AG08396 (cell line): ENCODE measurements at regions not wholly inside any gene's neighbourhood (a gene's known extent, or its start where the extent isn't known, plus 50 kb on each side); places are given as distances from the start of the nearest gene placed in this dataset.
"Not testable (repeated sequence)": the region's sequence is repeated elsewhere in the genome, so short reads cannot be mapped to it uniquely, and the experiment has no call there.

Experiments used
- DNase-seq: peaks from one replicate; pipeline ENCODE4 v3.0.0; 2012; ENCODE audit warnings: low spot score, mixed read lengths

DNA sequence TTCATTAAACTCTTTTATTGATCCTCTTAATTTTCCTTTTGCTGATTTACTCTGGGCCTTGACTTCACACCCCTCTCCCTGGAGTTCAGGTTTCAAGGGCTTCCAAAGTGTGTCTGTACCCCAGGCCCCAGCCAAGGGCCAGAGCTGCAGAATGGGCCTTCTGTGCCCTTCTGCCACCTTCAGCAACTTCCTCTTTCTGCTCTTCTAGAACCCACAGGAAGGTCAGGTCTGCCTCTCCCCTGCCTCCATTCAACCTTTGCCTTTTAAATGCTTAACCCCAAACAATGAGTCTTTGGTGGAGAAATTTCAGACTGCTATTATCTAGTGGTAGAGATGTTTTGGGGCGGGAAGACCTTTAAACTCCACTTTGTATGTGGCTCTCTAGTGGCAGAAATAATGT is 63.1 kb downstream of the TSN start:
- no peak for DNase-seq

DNA sequence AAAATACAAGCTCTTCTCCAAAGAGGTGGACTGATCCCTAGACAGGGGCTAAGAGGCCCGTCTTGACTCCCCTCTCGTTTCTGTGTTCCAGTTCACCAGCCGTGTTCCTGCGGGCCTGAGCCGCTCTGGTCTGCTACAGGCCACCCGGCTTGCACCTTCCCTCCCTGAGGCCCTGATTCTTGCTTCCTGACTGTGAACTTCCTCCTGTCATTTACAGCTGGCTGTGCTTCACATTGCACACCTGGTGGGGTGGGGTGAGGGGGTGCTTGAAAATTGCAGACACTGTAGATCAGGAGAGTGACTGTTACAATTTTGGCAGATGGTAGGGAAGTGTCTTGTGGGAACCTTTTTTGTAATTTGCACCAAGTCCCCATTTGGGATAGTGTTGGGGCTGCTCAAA is 64.4 kb downstream of the TSN start:
- DNase-seq, result no peak

DNA sequence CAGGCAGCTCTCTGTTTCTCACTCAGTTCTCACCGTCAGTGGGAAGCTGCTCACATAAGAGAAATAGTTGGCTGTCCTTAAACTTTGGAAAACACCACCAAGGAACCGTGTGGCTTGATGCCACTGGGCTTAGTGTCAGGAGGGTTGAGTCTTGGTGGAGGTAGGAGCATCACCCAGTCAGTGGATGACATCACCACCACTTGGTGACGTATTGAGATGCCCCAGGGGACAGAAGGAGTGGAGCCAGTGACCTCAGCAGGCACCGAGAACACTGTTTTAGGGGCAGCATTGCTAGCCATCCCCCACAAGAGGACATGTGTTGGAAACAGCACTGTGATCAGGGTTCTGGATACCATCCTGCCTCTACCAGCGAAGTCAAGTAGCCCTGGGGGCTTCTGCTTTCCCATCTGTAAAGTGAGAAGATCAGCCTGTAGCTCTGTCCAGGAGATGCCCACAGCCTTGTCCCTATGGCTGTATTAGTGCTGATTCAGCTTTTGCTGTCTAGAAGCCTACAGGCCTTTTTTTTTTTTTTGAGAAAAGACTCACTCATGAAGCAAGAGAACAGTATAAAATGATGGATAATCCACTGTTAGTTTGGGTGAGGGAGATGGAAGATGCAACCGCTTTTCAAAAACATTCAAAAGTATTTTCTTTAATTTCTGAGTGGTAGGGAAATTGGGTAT is 66.2 kb downstream of the TSN start:
- DNase-seq, result no peak

DNA sequence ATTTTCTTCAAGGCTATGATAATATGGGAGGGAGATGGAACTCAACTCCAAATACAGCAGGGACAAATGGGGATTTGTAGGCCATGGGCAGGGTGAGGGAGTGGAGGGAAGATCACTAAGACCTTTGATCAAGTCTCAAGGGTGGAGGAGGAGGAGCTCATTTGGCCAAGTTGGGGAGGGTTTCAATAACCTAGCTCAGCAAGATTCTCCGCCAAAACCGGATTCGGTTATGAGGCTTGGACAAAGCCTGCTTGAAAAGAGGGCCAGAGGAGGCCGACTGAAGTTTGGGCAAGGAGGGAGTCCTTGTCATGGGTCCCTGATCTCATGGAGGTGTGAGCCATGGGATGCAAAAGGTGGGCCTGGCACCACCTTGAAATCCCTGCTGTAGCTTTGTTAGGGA is 68.8 kb downstream of the TSN start:
- DNase-seq, result no peak

DNA sequence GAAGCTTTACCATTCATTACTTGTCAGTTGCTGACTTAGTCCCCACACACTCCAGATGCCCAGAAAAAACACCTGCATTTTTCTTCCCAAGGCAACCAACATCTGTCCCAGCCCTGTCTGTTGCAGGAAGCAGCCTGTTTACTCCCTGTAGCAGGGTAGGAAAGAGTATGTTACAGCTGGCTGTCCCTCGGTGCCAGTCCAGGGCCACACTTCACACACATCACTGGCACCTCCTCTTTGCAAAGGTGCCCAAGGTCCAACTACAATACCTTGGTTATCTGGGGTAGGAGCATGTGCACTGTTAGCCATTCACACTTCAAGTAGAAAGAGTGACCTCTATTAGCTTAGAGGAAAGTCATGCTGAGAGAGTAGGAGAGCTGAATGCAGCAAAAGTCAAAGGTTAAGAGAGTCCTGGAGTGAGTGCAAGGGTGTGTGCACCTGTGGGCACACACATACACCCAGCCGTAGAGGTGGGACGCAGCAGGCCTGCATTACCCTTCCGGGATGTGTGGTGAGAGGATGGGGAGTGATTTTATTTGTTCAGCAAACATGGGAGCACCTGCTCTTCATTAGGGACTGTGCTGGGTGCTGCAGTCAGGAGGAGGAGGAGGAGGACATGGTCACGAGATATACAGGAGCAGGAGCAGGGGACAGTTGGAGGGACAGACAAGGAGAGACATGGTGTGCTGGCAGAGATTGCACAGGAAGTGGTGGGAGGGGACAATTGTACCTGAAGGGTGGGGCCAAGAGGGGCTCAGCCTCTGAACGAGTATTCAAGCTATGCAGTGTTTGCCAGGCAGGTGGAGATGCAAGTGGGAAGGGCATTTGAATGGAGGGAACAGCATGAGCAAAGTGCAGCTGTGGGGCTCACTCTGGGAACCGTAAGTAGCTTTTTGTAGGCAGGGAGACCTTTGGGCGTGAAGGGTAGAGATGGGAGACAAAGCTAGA is 69.8 kb downstream of the TSN start:
- DNase-seq, result no peak

DNA sequence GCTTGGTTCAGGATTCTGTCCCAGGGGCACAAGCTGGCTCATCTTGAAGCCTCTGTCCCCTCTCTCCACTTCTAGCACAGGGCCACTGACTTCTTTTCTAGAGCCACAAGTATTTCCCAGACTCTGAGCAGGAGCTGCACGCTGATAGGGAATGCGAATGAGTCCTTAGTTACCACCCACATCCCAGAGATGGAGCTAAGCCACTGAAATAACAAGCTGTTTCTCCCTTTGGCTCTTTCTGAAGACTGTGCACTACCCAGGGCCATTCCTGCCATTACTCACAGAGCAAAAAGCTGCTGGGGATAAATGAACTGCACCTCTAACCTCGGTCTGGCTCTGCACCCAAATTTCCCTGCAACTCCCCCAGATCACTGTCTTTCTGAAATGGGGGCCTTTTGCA is 70.6 kb downstream of the TSN start:
- no peak for DNase-seq

DNA sequence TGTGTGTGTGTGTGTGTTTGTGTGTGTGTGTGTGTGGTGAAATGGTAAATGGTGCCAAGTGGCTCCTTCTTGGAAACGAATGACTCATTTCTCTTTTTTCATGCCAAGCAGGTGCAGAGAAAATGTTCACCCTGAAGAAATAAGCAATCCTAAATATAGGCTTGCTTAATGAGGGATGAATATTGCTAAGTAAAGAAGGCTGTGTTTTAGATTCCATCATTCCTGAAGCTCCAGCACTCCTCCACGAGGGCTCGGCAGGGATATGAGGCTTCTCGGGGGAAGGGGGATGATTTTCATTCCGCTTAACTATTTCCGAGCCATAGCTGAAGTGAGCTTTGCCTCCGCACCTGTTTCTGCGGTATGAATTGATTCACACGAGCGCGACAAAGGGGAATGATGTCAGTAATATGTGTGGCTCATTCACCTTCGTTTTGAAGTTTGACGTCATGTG is 72.9 kb downstream of the TSN start:
- no peak for DNase-seq

DNA sequence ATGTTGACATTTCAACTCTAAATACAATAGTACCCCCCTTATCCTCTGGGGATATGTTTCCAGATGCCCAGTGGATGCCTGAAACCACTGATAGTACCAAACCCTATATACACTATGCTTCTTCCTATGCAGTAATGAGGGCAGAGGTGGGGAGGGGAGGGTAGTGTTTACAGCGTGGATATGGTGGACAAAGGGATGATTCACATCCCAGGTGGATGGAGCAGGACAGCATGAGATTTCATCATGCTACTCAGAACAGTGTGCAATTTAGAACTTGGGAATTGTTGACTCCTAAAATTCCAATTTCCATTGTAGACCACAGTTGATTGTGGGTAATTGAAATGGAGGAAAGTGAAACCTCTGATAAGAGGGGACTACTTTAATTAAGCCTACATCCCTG is 75.4 kb downstream of the TSN start:
- no peak for DNase-seq

DNA sequence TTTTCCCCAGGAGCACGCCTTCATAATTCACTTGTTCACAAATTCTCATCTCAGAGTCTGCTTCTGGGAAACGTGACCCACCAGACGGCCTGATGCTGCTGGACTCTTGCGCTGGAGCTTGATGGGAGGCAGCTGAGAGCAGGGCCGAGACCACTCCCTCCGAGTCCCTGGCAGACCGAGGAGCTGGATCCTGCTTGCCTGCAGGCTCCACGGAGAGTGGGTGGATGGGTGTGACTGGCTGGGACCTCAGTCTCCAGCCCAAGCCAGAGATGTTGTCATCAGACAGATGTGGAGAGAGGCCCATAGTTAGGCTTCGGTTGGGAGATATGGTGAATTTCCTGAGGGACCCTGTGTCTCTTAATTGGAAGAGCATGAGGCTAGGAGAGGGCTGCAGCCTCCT is 76.4 kb downstream of the TSN start:
- no peak for DNase-seq

DNA sequence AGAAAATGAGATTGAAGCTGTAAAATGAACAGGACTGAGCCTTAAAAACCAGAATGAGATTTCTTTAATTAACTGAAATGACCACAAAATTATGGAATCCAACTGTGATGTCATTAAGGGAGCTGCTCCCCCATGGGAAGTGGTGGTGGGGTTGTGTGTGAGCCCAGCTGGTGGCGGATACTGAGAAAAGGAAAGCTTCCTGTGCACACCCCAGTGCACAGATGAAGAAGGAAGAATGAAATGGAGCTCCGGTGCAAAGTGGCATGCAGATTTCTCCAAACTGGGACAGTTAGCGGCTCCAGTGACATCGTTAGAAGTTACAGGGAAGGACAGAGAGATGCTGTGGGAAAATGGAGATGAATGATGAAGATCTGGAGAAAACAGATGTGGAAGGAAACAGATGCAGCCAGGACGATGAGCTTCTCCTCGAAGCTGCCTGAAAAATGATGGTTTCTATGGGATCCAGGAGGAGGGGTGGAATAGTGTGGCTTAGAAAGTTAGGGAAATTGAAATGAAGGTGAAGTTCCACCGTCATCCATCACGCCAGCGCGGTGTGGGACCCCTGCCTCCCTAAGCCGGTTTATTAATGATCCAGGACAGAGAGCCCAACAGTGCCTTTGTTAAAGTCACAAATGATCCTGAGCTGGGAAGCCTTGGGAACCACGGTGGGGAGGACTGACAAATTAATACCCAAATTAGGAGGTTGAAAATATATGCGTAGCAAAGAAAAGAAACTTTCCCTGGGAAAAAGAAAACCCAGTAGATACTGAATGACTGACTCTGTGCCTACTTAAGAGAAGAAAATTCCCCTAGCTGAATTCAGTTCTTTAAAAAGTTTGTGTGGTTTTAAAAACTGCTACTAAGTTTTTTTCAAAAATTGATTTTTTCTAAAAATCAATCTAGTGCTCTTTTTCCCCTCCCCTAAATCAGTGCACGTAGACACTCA is 77.2 kb downstream of the TSN start:
- DNase-seq, result no peak

DNA sequence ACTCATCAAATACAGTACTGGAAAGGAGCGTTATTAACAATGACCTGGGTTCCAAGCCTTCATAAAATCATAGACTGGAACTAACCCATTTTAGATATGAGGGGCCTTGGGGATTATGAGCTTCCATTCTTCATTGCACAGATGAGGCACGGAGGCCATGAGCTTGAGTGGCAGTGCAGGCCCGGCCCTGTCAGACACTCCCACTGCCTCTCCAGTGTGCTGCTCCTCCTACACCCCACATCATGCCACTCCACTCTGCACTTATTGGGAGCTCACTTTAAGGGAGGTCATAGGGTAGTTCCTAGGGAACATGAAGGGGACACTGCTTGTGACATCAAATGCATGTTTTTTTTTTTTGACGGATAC is 77.9 kb downstream of the TSN start:
- DNase-seq, result no peak

DNA sequence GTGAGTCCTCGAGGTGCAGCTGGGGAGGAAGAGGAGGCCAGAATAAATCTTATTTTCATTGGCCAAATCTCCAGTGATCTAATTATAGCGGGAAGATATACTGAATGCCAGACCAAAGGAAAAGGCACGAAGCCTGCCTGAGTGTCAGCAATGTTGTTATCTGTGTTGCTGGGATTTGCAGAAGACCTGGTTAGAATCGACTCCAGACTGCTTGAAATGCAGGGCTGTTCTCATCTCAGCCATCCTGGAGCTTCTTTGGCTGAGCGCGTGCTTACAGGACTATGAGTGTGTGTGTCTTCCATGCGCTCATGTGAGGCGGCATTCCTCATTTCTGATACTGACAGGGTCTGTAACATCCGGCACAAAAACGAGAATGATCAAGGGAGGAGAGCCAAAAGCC is 81.2 kb downstream of the TSN start:
- no peak for DNase-seq

DNA sequence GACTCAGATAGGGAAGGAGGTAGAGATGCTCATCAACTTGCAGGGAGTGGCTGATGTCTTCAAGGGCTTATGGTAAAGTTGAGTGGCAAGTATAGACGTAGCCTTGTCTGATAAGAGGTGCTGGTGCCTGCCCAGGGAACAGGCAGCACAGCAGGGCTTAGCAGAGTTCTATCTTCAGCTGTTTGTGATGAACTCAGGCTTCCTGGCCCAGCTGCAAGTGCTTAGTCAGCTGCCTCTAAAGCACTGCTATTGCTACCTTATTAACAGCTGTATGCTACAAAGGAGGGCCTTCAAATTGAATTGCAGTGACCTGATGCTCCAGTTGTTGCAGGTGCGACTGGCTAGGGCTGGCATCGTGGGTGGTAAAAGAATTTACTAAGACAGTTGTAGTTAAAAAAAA is 82.1 kb downstream of the TSN start:
- no peak for DNase-seq

DNA sequence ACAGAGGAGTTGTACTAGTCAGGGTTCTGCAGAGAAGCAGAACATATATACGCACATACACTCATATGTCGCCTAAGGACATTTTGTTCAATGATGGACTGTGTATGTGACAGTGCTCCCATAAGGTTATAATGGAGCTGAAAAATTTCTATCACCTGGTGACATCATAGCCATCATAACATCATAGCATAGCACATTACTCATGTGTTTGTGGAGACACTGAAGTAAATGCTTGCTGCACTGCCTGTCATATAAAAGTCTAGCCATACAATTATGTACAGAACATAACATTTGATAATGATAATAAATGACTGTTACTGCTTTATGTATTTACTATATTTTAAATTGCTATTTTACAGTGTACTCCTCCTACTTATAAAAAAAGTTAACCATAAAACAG is 83.1 kb downstream of the TSN start:
- no peak for DNase-seq

DNA sequence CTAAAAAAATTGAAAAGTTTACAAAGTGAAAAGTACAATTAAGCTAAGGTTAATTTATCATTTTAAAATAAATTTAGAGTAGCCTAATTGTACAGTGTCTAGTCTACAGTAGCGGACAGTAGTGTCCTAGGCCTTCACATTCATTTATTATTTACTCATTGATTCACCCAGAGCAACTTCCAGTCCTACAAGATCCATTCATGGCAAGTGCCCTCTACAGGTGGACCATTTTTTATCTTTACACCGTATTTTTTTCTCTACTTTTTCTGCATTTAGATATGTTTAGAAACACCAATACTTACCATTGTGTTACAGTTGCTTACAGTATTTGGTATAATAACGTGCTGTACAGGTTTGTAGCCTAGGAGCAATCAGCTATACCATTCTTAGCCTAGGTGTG is 84.1 kb downstream of the TSN start:
- DNase-seq, result no peak

DNA sequence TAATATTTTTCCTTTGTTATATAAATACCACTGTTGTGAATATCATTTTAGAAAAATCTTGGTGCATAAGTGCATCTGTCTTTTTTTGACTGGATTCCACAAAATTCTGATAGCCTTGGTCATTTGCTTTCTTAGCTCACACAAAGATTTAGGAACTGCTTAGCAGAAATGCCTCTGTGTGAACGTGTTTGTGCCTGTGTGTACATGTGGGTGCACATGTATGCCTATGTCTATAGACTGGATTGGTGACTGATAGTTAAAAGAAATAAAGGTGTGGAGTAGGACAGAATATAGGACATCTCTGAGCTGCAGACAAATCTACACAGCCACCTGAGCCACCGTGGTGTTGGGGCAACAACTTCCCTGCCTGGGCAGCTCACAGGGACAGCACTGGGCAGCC is 93.8 kb downstream of the TSN start:
- no peak for DNase-seq

DNA sequence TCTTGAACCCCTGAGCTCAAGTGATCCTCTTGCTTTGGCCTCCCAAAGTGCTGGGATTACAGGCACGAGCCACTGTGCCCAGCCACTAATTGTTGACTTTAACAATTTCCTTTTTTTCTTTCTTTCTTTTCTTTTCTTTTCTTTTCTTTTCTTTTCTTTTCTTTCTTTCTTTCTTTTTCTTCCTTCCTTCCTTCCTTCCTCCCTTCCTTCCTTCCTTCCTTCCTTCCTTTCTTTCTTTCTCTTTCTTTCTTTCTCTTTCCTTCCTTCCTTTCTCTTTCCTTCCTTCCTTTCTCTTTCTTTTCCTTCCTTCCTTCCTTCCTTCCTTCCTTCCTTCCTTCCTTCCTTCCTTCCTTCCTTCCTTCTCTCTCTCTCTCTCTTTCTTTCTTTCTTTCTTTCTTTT is 97.7 kb downstream of the TSN start:
- DNase-seq, result not testable (repeated sequence)

DNA sequence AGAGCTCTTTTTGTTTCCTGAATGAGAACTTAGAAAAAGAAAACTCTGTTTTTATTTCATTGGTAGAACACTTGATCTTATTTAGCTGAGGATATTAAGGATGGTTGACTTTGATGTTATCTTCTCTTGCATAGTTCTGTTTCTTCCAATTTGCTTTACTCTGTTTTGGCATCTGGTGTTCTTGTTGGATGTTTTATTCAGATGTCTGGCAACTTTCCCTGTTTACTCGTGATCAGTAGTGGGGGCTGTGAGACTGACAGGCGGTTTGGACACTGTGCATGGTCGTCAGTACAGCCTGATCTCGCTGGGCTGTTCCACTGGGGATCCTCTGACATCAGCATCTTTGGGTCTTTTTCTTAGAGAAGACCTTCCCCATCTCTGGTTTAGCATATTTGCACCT is 100.1 kb downstream of the TSN start:
- no peak for DNase-seq

DNA sequence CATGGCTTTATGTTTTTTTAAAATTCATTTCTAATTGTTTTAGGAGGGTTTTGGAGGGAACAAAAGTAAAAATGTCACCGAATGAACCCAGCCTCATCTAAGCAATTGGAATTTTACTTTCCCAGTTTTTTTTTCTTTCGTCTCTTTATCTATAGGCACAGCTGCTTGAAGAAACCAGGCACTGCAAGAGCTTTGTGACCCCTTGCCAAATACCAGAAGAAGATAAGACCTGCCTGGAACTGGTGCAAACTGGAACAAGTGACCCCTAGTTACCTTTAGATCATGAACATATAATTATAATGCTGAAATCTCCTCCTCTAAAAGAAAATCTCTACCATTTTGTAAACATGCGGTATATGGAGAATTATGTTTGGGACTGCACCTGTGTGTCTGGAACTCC is 100.9 kb downstream of the TSN start:
- DNase-seq, result no peak

DNA sequence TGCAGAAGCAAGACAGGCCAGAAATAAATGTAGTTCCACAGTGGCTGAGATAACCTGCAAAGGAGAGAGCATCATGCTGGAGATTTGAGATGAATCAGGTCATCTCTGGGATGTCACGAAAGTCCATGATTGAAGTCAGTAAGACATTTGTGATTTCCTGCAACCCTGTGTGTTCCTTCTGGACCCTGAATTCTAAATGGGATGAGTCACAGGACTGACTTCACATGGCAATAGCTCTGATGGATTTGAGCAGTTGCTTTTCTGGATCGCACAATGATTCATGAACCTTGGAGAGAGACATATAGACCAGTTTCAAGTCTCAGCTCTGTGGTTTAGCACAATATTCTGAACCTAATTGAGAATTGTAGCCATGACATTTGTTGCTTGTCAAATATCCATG is 102.9 kb downstream of the TSN start:
- no peak for DNase-seq

DNA sequence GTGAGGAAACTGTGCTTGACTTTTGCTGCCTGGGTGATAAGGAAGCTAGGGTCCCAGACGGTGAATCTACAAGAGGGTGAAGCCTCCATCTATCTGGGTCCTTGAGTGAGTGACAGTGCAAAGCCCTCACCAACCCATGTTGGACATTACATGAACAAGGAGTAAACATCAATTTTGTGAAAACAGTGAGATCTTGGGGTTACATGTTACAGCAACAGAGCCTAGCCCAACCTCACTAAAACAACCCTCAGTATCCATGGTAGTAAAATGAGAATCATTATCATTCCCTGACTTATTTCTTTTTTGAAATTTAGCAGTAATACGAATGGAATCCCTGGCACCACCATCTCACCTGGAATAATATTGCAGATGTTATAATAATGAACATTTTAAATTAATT is 103.4 kb downstream of the TSN start:
- no peak for DNase-seq

DNA sequence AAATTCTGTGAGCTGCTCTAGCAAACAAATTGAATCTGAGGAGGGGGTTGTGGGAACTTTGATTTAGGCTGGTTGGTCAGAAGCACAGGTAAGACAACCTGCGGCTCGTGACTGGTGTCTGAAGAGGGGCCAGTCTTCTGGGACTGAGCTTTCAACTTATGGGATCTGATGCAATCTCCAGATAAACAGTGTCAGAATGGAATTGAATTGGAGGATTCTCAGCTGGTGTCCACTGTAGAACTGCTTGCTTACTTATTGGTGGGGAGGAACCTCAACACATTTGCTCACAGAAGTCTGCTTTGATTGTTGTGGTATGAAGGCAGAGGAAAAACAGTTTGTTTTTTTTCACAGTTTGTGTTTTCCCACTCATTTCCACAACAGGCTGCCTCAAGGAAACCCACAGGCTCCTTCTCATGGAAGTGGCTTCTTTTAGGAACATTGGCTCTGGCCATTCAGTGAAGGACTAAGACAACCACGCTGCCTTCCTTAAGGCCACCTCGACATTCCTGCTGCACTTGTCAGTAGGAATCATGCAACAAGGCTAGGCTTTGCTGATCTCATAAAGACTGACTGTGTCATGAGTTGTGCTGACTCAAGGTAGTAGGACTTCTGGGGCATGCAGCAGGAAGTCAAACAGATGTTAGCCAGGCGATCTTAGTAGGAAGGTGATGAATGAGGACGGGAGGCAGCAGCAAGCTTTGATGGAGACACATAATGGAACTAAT is 104.7 kb downstream of the TSN start:
- DNase-seq, result peak; percentile 72
